ENCODE measurements at regions not wholly inside any gene's neighbourhood (a gene's known extent, or its start where the extent isn't known, plus 50 kb on each side); places are given as distances from the start of the nearest gene placed in this dataset.

DNA sequence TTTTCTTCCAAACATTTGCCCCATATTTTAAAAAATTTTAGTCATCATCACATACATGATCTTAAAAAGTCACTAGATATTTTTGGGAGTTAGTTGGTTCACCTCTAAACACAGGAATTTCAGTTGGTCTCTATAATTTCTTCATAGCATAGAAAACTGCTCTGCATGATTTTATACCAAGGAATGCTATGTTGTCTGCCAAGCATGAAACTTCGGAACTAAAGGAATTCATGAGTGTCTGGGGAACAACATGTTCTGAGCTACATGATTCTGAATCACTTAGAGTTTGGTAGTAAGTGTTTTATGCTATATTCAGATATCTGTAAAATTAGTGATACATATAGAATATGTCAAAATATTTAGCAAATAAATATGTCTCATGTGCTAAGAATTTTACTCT lies 957.8 kb downstream of the GATA3 start:
- Mint-ChIP-seq H3K27me3 (ENCODE audit: insufficient read depth, low read depth) (peaks cover 2% of the 10 kb centered on the region), H3K36me3 (no peaks in the 10 kb centered on the region), H3K4me3 (no peak overlapping the region), H3K9me3 (no peaks in the 10 kb centered on the region), H3K27ac (no peak overlapping the region), H3K4me1 (no peaks in the 10 kb centered on the region)
- Histone ChIP-seq H3K9me3 (ENCODE audit: low read depth) (no peaks in the 10 kb centered on the region), H4K20me1 (ENCODE audit: low read depth) (no peaks in the 10 kb centered on the region), H3K4me3 (no peak overlapping the region), H3K4me2 (no peak overlapping the region), H3K27ac (no peak overlapping the region), H3K9ac (no peak overlapping the region), H3K4me1 (no peaks in the 10 kb centered on the region), H3F3A (ENCODE audit: low read depth) (no peaks in the 10 kb centered on the region), H3K79me2 (ENCODE audit: low read depth) (no peaks in the 10 kb centered on the region), H2AFZ (replicated peaks) (no peak overlapping the region), H3K36me3 (no peaks in the 10 kb centered on the region), H3K27me3 (no peaks in the 10 kb centered on the region)
- TF ChIP-seq EZH2 (IDR thresholded peaks at IDR 0.05) (no peak), EZH2phosphoT487 (IDR thresholded peaks at IDR 0.05) (no peak), CTCF (IDR thresholded peaks at IDR 0.05) (no peak)
- no peak for DNase-seq (ENCODE audit: low spot score)

DNA sequence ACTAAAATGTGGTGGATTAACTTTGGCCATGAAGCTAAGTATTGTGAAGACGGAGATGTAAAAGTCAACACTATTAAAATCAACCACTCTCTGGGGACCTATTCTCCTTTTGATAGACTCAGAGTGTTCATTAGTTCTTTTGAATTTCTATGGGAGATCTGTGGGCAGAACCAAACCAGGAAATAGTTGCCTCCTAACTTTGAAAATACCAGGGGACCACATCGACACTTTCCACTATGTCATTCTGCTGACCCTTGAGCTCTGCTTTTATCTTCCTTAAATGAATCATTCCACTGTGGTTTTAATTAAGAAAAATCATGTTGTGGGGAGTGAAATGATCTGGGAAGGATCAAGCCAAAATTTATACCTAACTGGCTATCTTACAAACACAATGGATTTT lies 960.5 kb downstream of the GATA3 start:
- TF ChIP-seq EZH2 (IDR thresholded peaks at IDR 0.05), result no peak
- TF ChIP-seq EZH2phosphoT487 (IDR thresholded peaks at IDR 0.05), result no peak
- no peak for TF ChIP-seq CTCF (IDR thresholded peaks at IDR 0.05)
- no peak overlapping the region for H3K4me3 ChIP-seq
- no peaks in the 10 kb centered on the region for H3K4me1 Mint-ChIP-seq
- H3K9me3 Mint-ChIP-seq, result no peaks in the 10 kb centered on the region
- no peaks in the 10 kb centered on the region for H3K36me3 Mint-ChIP-seq
- H3K36me3 ChIP-seq, result no peaks in the 10 kb centered on the region
- H2AFZ ChIP-seq (replicated peaks), result no peak overlapping the region
- no peaks in the 10 kb centered on the region for H3K27me3 ChIP-seq
- H3K9ac ChIP-seq, result no peak overlapping the region
- no peaks in the 10 kb centered on the region for H3K9me3 ChIP-seq (ENCODE audit: low read depth)
- H3F3A ChIP-seq (ENCODE audit: low read depth), result no peaks in the 10 kb centered on the region
- H3K4me3 Mint-ChIP-seq, result no peak overlapping the region
- no peaks in the 10 kb centered on the region for H4K20me1 ChIP-seq (ENCODE audit: low read depth)
- no peak overlapping the region for H3K27ac Mint-ChIP-seq
- no peak for DNase-seq (ENCODE audit: low spot score)
- H3K27me3 Mint-ChIP-seq (ENCODE audit: insufficient read depth, low read depth), result no peaks in the 10 kb centered on the region
- no peak overlapping the region for H3K4me2 ChIP-seq
- H3K4me1 ChIP-seq, result no peaks in the 10 kb centered on the region
- H3K79me2 ChIP-seq (ENCODE audit: low read depth), result no peaks in the 10 kb centered on the region
- no peak overlapping the region for H3K27ac ChIP-seq

GRCh38 chr10:9015447-9015846 lies 961.0 kb downstream of the GATA3 start:
- no peaks in the 10 kb centered on the region for H3K27me3 Mint-ChIP-seq (ENCODE audit: insufficient read depth, low read depth)
- Histone ChIP-seq H3K79me2 (ENCODE audit: low read depth) (no peaks in the 10 kb centered on the region), H3K27ac (no peak overlapping the region), H3K4me1 (no peaks in the 10 kb centered on the region), H3F3A (ENCODE audit: low read depth) (no peaks in the 10 kb centered on the region), H3K4me2 (no peak overlapping the region), H3K9me3 (ENCODE audit: low read depth) (no peaks in the 10 kb centered on the region), H3K36me3 (no peaks in the 10 kb centered on the region), H2AFZ (replicated peaks) (no peak overlapping the region), H3K27me3 (no peaks in the 10 kb centered on the region), H3K9ac (no peak overlapping the region), H3K4me3 (no peak overlapping the region), H4K20me1 (ENCODE audit: low read depth) (no peaks in the 10 kb centered on the region)
- H3K27ac Mint-ChIP-seq, result no peak overlapping the region
- no peaks in the 10 kb centered on the region for H3K9me3 Mint-ChIP-seq
- H3K36me3 Mint-ChIP-seq, result no peaks in the 10 kb centered on the region
- DNase-seq (ENCODE audit: low spot score), result no peak
- H3K4me1 Mint-ChIP-seq, result no peaks in the 10 kb centered on the region
- TF ChIP-seq CTCF (IDR thresholded peaks at IDR 0.05), result no peak
- TF ChIP-seq EZH2 (IDR thresholded peaks at IDR 0.05), result no peak
- no peak for TF ChIP-seq EZH2phosphoT487 (IDR thresholded peaks at IDR 0.05)
- H3K4me3 Mint-ChIP-seq, result no peak overlapping the region

GRCh38 chr10:9016930-9017329 lies 962.4 kb downstream of the GATA3 start:
- H3K9ac ChIP-seq, result no peak overlapping the region
- H4K20me1 ChIP-seq (ENCODE audit: low read depth), result no peaks in the 10 kb centered on the region
- H3K4me1 ChIP-seq, result no peaks in the 10 kb centered on the region
- peak overlapping the region; percentile 7 for H2AFZ ChIP-seq (replicated peaks)
- Mint-ChIP-seq H3K27ac (no peak overlapping the region), H3K27me3 (ENCODE audit: insufficient read depth, low read depth) (no peaks in the 10 kb centered on the region), H3K36me3 (no peaks in the 10 kb centered on the region), H3K4me1 (no peaks in the 10 kb centered on the region), H3K4me3 (no peak overlapping the region), H3K9me3 (no peaks in the 10 kb centered on the region)
- H3K27me3 ChIP-seq, result no peaks in the 10 kb centered on the region
- no peak for DNase-seq (ENCODE audit: low spot score)
- TF ChIP-seq CTCF (IDR thresholded peaks at IDR 0.05), result no peak
- TF ChIP-seq EZH2phosphoT487 (IDR thresholded peaks at IDR 0.05), result no peak
- TF ChIP-seq EZH2 (IDR thresholded peaks at IDR 0.05), result no peak
- no peak overlapping the region for H3K27ac ChIP-seq
- H3K36me3 ChIP-seq, result no peaks in the 10 kb centered on the region
- H3F3A ChIP-seq (ENCODE audit: low read depth), result no peaks in the 10 kb centered on the region
- H3K79me2 ChIP-seq (ENCODE audit: low read depth), result no peaks in the 10 kb centered on the region
- no peak overlapping the region for H3K4me2 ChIP-seq
- no peak overlapping the region for H3K4me3 ChIP-seq
- H3K9me3 ChIP-seq (ENCODE audit: low read depth), result no peaks in the 10 kb centered on the region

All from neural progenitor cell (in vitro differentiated cells).